ENCODE measurements at regions not wholly inside any gene's neighbourhood (a gene's known extent, or its start where the extent isn't known, plus 50 kb on each side); places are given as distances from the start of the nearest gene placed in this dataset.

DNA sequence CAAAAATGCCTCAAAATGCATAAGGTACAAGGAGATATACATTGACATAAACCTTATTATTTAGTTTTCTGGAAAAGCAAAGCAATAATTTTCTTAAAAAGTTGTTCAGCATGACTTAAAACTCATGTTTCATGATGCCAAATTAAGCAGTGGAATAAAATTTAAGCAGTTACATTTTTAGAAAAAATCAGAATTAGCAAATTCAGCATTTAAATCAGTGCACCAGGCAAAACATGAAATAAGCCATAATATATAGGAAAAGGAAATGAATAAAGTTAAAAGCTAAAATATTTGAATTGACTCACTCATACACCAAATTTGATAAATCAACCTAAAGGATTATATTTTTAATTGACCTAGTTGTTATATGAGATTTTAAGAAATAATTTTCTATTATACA is 795.1 kb upstream of the CDH6 start:
- no peak overlapping the region for H3K4me3 ChIP-seq (ENCODE audit: control insufficient read depth, low read depth, low read length)
- TF ChIP-seq CTCF (IDR thresholded peaks at IDR 0.05; ENCODE audit: control insufficient read depth, insufficient read depth, low read depth, low read length, missing control alignments) = no peak
- DNase-seq (ENCODE audit: low read depth) = no peak

DNA sequence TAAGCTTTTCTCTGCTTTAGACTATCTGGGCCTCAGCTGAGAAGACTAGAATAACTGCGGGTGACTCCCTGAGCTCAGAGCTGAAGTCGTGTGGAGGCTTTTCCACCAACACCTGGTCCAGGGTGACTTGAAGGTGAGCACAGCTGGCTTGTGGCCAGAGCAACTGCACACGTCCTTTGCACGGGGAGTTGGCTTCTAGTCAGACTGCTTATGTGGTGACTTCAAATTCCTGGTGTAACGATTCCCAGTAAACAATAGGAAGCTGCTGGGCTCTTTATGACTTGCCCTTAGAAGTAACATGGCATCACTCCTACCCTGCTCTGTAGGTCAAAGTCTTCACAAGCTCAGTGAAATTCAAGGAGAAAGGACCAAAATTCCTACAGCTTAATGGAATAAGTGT is 800.6 kb upstream of the CDH6 start:
- H3K4me3 ChIP-seq (ENCODE audit: control insufficient read depth, low read depth, low read length) = no peak overlapping the region
- no peak for TF ChIP-seq CTCF (IDR thresholded peaks at IDR 0.05; ENCODE audit: control insufficient read depth, insufficient read depth, low read depth, low read length, missing control alignments)
- DNase-seq (ENCODE audit: low read depth) = no peak

- no peak for DNase-seq (ENCODE audit: low read depth)
- no peak for TF ChIP-seq CTCF (IDR thresholded peaks at IDR 0.05; ENCODE audit: control insufficient read depth, insufficient read depth, low read depth, low read length, missing control alignments)
These were observed 803.4 kb upstream of the CDH6 start for GRCh38 chr5:30390095-30390494.

GRCh38 chr5:30387974-30388632 is 805.4 kb upstream of the CDH6 start:
- DNase-seq (ENCODE audit: low read depth) = no peak
- no peak overlapping the region for H3K4me3 ChIP-seq (ENCODE audit: control insufficient read depth, low read depth, low read length)
- TF ChIP-seq CTCF (IDR thresholded peaks at IDR 0.05; ENCODE audit: control insufficient read depth, insufficient read depth, low read depth, low read length, missing control alignments) = no peak

More at GRCh38 chr5:30390095-30390494, 803.4 kb upstream of the CDH6 start:
- no peak overlapping the region for H3K4me3 ChIP-seq (ENCODE audit: control insufficient read depth, low read depth, low read length)

- no peak for DNase-seq (ENCODE audit: low read depth)
- no peak for TF ChIP-seq CTCF (IDR thresholded peaks at IDR 0.05; ENCODE audit: control insufficient read depth, insufficient read depth, low read depth, low read length, missing control alignments)
- no peak overlapping the region for H3K4me3 ChIP-seq (ENCODE audit: control insufficient read depth, low read depth, low read length)
These were observed 807.7 kb upstream of the CDH6 start for GRCh38 chr5:30385754-30386153.

- no peak overlapping the region for H3K4me3 ChIP-seq (ENCODE audit: control insufficient read depth, low read depth, low read length)
- no peak for DNase-seq (ENCODE audit: low read depth)
- TF ChIP-seq CTCF (IDR thresholded peaks at IDR 0.05; ENCODE audit: control insufficient read depth, insufficient read depth, low read depth, low read length, missing control alignments) = no peak
These were observed 809.3 kb upstream of the CDH6 start for GRCh38 chr5:30384171-30384570.

Data from AG09309 (cell line).